AG04450 (cell line): ENCODE measurements at regions not wholly inside any gene's neighbourhood (a gene's known extent, or its start where the extent isn't known, plus 50 kb on each side); places are given as distances from the start of the nearest gene placed in this dataset.

Experiments used
- CTCF ChIA-PET: fragments of 300-600, 350-600 bp; formaldehyde crosslinking; extraction: SDS; loops from one replicate; lab custom pipeline; 2022; ENCODE audit warnings: antibody characterized with exemption, inconsistent platforms; lab: Charles Lee
- POLR2A ChIA-PET: fragments of 350-600 bp; formaldehyde crosslinking; extraction: SDS; loops from one replicate; lab custom pipeline; 2021; ENCODE audit warnings: antibody characterized with exemption, inconsistent platforms; lab: Yijun Ruan, JAX
- DNase-seq: peaks from one replicate; pipeline ENCODE4 v3.0.0-alpha.2; 2011; ENCODE audit warnings: low read depth, low spot score
- H3K27ac ChIP-seq: one replicate; pipeline ENCODE4 v1.5.1; 2012; ENCODE audit warnings: low read depth, low read length, control low read depth
- H3K27me3 ChIP-seq: one replicate; pipeline ENCODE4 v1.6.0; 2012; ENCODE audit warnings: low read length; ENCODE audit not compliant: control insufficient read depth, insufficient read depth
- H3K4me3 ChIP-seq: 2 replicates; pipeline ENCODE4 v1.5.1; 2011; ENCODE audit warnings: mild to moderate bottlenecking, low read depth, low read length, control low read depth
- H3K9me3 ChIP-seq: 2 replicates; pipeline ENCODE4 v1.5.1; 2012; ENCODE audit warnings: low read length; ENCODE audit not compliant: control insufficient read depth, insufficient read depth
- TF ChIP-seq, protein P1 (sequence below): IDR thresholded peaks from 2 replicates; pipeline ENCODE4 v1.5.1; 2011; ENCODE audit warnings: low read depth, low read length, control low read depth, inconsistent platforms

DNA sequence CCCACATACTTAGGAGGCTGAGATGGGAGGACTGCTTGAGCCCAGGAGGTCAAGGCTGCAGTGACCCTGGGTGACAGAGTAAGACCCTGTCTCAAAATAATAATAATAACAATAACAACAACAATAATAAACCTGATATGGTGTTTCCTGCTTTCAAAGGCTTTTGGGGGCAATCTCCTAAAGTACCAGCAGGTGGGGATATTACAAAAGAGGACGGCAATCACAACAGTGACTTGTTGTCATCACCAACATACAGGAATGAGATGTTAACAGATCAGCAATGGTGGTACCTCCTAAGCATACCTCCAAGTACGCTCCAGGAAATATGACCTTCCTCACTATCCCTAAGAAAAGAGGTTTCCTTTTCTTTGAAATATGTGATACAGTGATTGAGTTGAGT lies 91.1 kb upstream of the RNF180 start:
- no peaks in the 10 kb centered on the region; the same call in 1 of the 2 replicates for H3K9me3 ChIP-seq
- TF ChIP-seq, protein P1, sequence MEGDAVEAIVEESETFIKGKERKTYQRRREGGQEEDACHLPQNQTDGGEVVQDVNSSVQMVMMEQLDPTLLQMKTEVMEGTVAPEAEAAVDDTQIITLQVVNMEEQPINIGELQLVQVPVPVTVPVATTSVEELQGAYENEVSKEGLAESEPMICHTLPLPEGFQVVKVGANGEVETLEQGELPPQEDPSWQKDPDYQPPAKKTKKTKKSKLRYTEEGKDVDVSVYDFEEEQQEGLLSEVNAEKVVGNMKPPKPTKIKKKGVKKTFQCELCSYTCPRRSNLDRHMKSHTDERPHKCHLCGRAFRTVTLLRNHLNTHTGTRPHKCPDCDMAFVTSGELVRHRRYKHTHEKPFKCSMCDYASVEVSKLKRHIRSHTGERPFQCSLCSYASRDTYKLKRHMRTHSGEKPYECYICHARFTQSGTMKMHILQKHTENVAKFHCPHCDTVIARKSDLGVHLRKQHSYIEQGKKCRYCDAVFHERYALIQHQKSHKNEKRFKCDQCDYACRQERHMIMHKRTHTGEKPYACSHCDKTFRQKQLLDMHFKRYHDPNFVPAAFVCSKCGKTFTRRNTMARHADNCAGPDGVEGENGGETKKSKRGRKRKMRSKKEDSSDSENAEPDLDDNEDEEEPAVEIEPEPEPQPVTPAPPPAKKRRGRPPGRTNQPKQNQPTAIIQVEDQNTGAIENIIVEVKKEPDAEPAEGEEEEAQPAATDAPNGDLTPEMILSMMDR, result peak; percentile 50
- no peaks in the 10 kb centered on the region for H3K27me3 ChIP-seq
- H3K4me3 ChIP-seq, result no peak overlapping the region
- no peak overlapping the region for H3K27ac ChIP-seq
- CTCF ChIA-PET, result no interaction called here
- DNase-seq, result no peak
- POLR2A ChIA-PET, result no interaction called here

DNA sequence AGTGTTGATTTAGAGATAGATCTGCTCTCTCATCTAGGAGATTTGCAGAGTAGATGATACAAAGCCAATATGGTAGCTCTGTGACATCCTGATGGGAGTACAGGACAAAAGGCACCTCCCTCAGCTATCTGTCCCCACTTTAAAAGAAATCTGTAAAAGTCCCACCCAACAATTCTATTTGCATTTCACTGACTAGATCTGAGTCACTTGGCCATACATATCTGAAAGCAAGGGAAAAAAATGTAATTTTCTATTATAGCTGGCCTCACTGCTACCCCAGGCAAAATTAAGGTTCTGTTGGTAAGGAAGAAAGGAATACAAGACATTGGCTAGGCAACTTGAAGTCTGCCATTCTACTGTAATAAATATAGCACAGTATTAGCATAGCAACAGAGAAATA lies 96.2 kb upstream of the RNF180 start:
- no peak overlapping the region for H3K27ac ChIP-seq
- CTCF ChIA-PET, result no interaction called here

DNA sequence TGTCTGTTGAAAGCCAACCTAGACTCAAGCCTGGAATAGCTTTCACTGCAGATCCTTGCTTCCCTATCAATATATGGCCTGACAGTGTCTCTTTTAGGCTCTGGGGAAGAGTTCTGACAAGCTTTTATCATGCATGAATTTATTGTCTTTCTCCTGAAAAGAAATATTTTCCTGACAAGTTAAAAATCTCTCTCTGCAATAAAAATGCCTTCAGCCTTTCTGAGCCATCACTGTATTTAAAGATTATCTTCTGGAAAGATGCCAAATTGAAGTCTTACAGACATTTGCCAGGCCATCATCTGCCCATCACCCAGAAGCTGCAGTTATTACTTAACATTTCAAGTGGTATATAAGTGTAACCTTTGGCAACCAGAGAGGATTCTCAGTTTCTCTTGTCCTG lies 88.1 kb upstream of the HTR1A start:
- no peaks in the 10 kb centered on the region for H3K27me3 ChIP-seq
- POLR2A ChIA-PET, result no interaction called here
- CTCF ChIA-PET, result no interaction called here
- TF ChIP-seq, protein P1, result no peak
- no peak overlapping the region for H3K27ac ChIP-seq
- peaks cover 12% of the 10 kb centered on the region for H3K9me3 ChIP-seq
- DNase-seq, result no peak
- no peak overlapping the region for H3K4me3 ChIP-seq

More for the DNA sequence above, 96.2 kb upstream of the RNF180 start:
- Histone ChIP-seq H3K4me3 (no peak overlapping the region), H3K27me3 (no peaks in the 10 kb centered on the region), H3K9me3 (peaks cover 3% of the 10 kb centered on the region)
- POLR2A ChIA-PET, result no interaction called here
- TF ChIP-seq, protein P1, result no peak
- no peak for DNase-seq

- ChIA-PET POLR2A (no interaction called here), CTCF (no interaction called here)
- TF ChIP-seq, protein P1, result no peak
- Histone ChIP-seq H3K27me3 (no peaks in the 10 kb centered on the region), H3K27ac (no peak overlapping the region), H3K4me3 (no peak overlapping the region), H3K9me3 (peaks cover 9% of the 10 kb centered on the region; the same call in 1 of the 2 replicates)
- no peak for DNase-seq
These were observed 78.2 kb upstream of the HTR1A start for GRCh38 chr5:64040490-64040889.

DNA sequence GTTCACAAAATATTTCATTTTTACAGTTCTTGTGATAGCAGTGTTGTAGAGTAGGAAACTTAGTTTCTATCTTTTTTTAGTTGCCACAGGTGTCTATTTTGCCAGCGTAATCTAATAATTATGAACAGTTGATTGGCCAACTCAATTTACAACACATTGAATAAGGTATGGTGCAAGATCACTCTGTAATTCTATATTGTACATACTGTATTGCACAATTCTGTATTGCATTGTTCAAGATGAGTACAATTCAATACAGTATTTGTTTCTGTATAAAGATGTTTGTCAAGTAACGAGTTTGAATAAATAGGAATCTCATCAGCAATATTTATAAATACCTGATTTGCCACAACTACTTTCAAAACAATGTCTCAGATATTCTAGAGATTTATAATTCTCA lies 64.2 kb upstream of the HTR1A start:
- ChIA-PET CTCF (no interaction called here), POLR2A (no interaction called here)
- TF ChIP-seq, protein P1, result no peak
- H3K27ac ChIP-seq, result no peak overlapping the region
- no peaks in the 10 kb centered on the region for H3K9me3 ChIP-seq
- no peaks in the 10 kb centered on the region for H3K27me3 ChIP-seq
- no peak overlapping the region for H3K4me3 ChIP-seq
- no peak for DNase-seq
